ENCODE measurements at regions not wholly inside any gene's neighbourhood (a gene's known extent, or its start where the extent isn't known, plus 50 kb on each side); places are given as distances from the start of the nearest gene placed in this dataset.

DNA sequence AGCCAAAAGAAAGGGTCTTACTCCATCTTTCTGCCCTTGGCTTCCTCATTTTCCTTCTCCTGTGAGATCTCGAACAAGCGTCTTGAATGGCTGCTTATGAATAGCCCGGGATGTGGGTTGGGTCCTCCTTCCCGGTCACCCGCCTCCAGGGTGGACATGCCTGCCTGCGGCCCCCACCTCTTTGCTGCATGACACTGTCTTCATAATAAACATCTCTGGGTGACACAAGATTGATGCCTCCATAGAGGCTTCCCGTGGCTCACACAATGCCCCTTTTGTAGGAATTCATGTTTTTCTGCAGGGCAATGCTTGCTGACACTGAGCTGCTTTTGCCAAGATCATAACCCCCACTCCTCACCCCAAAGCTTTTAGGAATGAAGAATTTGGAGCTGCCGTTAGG is 125.9 kb downstream of the ZNF664 start:
- Mint-ChIP-seq H3K27me3 (peaks cover 25% of the 10 kb centered on the region), H3K36me3 (ENCODE audit: insufficient read depth) (no peaks in the 10 kb centered on the region), H3K9me3 (no peaks in the 10 kb centered on the region), H3K4me1 (no peaks in the 10 kb centered on the region), H3K4me3 (no peak overlapping the region), H3K27ac (ENCODE audit: low read depth) (no peak overlapping the region)
- DNase-seq (ENCODE audit: low spot score in 2 of 2) (no peak), ATAC-seq (replicated peaks; ENCODE audit: extremely low read depth, poor library complexity, severe bottlenecking) (no peak)

DNA sequence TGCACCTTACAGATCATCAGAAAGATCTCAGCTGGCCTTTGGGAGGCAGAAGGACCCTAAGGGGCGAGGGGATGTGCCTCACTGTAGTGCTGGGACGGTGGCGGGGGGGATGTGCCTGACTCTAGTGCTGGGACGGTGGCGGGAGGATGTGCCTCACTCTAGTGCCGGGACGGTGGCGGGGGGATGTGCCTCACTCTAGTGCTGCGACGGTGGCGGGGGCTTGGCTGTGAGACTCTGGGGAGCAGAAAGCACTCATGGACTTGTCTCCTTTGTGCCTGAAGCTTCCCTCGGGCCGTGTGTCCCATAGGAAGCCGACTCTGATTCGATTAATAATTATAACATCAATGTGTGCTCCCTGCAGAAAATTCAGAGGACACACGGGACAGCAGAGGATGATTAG is 126.6 kb downstream of the ZNF664 start:
- ATAC-seq (replicated peaks; ENCODE audit: extremely low read depth, poor library complexity, severe bottlenecking) (no peak), DNase-seq (ENCODE audit: low spot score in 2 of 2) (no peak)
- H3K9me3 Mint-ChIP-seq, result no peaks in the 10 kb centered on the region
- peaks cover 25% of the 10 kb centered on the region for H3K27me3 Mint-ChIP-seq
- no peaks in the 10 kb centered on the region for H3K36me3 Mint-ChIP-seq (ENCODE audit: insufficient read depth)
- H3K4me1 Mint-ChIP-seq, result no peaks in the 10 kb centered on the region
- H3K4me3 Mint-ChIP-seq, result no peak overlapping the region
- H3K27ac Mint-ChIP-seq (ENCODE audit: low read depth), result no peak overlapping the region

DNA sequence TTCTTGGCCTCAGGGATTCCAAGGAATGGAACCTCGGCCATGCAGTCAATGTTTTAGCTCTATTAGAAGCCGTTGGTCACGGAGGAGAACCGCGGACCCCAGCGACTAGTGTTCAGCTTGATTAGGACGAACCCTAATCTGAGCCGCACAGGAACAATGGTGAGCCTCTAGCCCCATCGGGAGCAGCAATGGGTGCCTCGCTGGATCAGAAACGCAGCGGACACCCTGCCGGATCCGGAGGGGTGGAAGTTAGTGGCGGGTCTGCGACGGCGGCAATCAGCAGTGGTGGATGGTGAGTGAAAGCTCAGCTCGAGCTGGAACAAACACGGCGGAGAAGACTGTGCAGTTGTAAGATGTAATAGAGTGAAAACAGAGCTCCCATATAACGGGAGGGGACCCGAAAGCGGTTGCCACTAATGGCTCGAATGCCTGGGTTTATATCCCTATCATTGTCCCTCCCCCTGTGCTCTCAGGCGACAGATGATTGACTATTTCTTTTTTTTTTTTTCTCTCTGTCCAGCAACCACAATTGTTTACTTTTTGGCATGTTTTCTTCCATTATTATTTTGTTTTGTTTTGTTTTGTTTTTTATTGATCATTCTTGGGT is 127.7 kb downstream of the ZNF664 start:
- ATAC-seq (replicated peaks; ENCODE audit: extremely low read depth, poor library complexity, severe bottlenecking), result no peak
- Mint-ChIP-seq H3K4me3 (no peak overlapping the region), H3K9me3 (no peaks in the 10 kb centered on the region), H3K36me3 (ENCODE audit: insufficient read depth) (no peaks in the 10 kb centered on the region), H3K27me3 (peaks cover 25% of the 10 kb centered on the region), H3K27ac (ENCODE audit: low read depth) (no peak overlapping the region), H3K4me1 (no peaks in the 10 kb centered on the region)
- no peak for DNase-seq (ENCODE audit: low spot score in 2 of 2)

GRCh38 chr12:124105546-124105945 is 132.5 kb downstream of the ZNF664 start:
- H3K27ac Mint-ChIP-seq (ENCODE audit: low read depth), result no peak overlapping the region
- ATAC-seq (replicated peaks; ENCODE audit: extremely low read depth, poor library complexity, severe bottlenecking), result no peak
- H3K4me1 Mint-ChIP-seq, result no peaks in the 10 kb centered on the region
- H3K4me3 Mint-ChIP-seq, result no peak overlapping the region
- H3K27me3 Mint-ChIP-seq, result peaks cover 8% of the 10 kb centered on the region
- H3K36me3 Mint-ChIP-seq (ENCODE audit: insufficient read depth), result no peaks in the 10 kb centered on the region
- H3K9me3 Mint-ChIP-seq, result no peaks in the 10 kb centered on the region
- DNase-seq (ENCODE audit: low spot score in 2 of 2), result no peak

DNA sequence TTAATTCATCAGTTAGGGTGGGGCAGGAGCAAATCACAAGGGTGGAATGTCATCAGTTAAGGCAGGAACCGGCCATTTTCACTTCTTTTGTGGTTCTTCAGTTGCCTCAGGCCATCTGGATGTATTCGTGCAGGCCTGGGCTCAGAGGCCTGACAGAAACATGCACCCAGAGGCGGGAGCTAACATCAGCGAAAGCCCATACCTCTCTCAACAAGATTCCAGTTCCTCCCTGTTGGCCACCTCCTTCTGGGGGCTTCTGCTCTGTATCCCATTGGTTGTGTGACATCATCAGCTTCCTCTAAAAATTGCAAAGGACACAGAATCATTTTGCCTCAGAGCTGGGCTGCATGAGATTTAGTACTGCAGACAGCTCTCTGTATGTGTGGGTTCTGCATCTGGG is 134.3 kb downstream of the ZNF664 start:
- peaks cover 9% of the 10 kb centered on the region for H3K27me3 Mint-ChIP-seq

DNA sequence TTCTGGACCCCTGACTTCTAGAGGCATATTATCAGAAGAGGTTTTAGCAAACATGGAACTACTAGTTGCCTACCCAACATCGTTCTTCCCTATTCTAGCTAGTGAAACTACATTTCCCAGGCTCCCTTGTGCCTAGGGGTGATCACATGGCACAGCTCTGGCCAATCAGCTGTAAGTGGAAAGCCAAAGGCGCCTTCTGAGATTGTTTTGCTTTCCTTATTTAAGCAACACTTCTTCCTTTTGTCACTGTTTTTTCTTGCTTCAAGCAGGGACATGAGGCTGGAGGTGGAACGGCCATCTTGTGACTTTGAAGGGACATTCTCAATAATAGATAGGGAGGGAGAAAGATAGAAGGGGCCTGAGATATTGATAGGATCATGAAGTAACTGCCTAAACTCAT is 136.7 kb downstream of the ZNF664 start:
- Mint-ChIP-seq H3K27me3 (peaks cover 11% of the 10 kb centered on the region), H3K27ac (ENCODE audit: low read depth) (no peak overlapping the region), H3K4me1 (no peaks in the 10 kb centered on the region), H3K4me3 (no peak overlapping the region), H3K9me3 (no peaks in the 10 kb centered on the region), H3K36me3 (ENCODE audit: insufficient read depth) (no peaks in the 10 kb centered on the region)
- DNase-seq (ENCODE audit: low spot score in 2 of 2), result no peak
- ATAC-seq (replicated peaks; ENCODE audit: extremely low read depth, poor library complexity, severe bottlenecking), result no peak

More for the DNA sequence above, 134.3 kb downstream of the ZNF664 start:
- DNase-seq (ENCODE audit: low spot score in 2 of 2) (no peak), ATAC-seq (replicated peaks; ENCODE audit: extremely low read depth, poor library complexity, severe bottlenecking) (no peak)
- Mint-ChIP-seq H3K27ac (ENCODE audit: low read depth) (no peak overlapping the region), H3K4me1 (no peaks in the 10 kb centered on the region), H3K9me3 (no peaks in the 10 kb centered on the region), H3K4me3 (no peak overlapping the region), H3K36me3 (ENCODE audit: insufficient read depth) (no peaks in the 10 kb centered on the region)

DNA sequence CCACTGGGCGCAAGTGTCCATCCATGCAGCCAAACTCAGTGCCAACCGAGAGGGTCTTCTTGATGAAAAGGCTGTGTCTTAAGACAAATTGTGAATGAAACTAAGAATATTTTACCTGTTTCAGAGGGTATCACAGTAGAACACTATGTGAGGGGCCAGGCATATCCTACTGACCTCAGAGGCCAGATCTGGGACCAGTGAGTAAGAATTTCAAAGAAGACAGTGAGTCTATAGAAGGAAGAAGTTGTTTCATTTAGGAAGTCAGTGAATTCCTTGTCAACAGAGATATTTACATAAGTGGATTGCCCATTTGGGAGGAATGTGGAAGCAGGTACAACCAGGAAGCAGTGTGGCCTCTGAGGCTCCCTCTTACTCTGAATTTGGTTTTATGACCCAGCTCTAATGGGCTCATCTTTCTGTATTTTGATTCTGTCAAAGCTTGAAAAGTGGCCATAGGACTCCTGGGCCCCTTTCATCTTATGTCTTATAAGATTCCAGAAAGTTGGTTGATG is 137.4 kb downstream of the ZNF664 start:
- Mint-ChIP-seq H3K27me3 (peaks cover 17% of the 10 kb centered on the region), H3K36me3 (ENCODE audit: insufficient read depth) (no peaks in the 10 kb centered on the region), H3K4me1 (no peaks in the 10 kb centered on the region), H3K9me3 (no peaks in the 10 kb centered on the region), H3K4me3 (no peak overlapping the region), H3K27ac (ENCODE audit: low read depth) (no peak overlapping the region)
- DNase-seq (ENCODE audit: low spot score in 2 of 2) (no peak), ATAC-seq (replicated peaks; ENCODE audit: extremely low read depth, poor library complexity, severe bottlenecking) (no peak)

DNA sequence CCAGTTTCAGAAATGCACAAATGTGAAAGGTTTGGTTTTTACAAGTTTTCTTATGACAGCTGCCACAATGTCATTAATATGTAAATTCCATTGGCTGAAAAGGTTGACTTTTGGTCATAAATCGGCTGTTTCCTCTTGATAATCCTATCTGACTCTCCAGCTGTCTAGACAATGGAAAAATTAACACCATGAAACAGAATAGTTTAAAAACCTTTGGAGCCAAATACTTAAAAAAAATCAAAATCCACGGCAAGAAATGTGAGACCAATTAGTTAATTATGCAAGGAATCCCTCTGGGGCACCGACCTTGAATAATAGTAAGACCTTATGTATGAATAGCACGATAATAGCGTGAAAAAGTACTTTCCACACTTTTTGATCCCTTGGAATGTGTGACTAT is 138.0 kb downstream of the ZNF664 start:
- Mint-ChIP-seq H3K9me3 (no peaks in the 10 kb centered on the region), H3K27me3 (peaks cover 23% of the 10 kb centered on the region), H3K4me3 (no peak overlapping the region), H3K36me3 (ENCODE audit: insufficient read depth) (no peaks in the 10 kb centered on the region), H3K4me1 (no peaks in the 10 kb centered on the region), H3K27ac (ENCODE audit: low read depth) (no peak overlapping the region)
- DNase-seq (ENCODE audit: low spot score in 2 of 2) (no peak), ATAC-seq (replicated peaks; ENCODE audit: extremely low read depth, poor library complexity, severe bottlenecking) (no peak)

DNA sequence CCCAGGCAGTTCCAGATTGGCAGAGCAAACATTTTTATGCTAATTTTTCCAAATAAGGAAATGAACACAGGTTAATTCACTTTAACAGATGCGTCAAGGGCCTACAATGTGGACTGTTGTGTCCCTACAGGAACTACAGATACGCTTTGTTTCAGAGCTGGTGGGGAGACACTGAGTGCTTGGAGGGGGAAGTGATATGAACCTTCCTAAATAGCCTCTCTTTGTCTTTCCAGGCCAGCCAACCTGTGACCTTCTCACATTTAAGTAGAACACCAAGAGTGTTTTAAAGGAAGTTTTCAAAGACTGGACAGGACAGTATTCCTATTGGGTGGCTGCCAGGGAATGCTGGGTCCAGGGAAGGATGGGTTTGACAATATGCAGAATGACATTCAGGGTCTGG is 141.3 kb downstream of the ZNF664 start:
- no peaks in the 10 kb centered on the region for H3K36me3 Mint-ChIP-seq (ENCODE audit: insufficient read depth)
- H3K9me3 Mint-ChIP-seq, result no peaks in the 10 kb centered on the region
- H3K27me3 Mint-ChIP-seq, result peaks cover 44% of the 10 kb centered on the region
- no peak overlapping the region for H3K27ac Mint-ChIP-seq (ENCODE audit: low read depth)
- no peaks in the 10 kb centered on the region for H3K4me1 Mint-ChIP-seq
- DNase-seq (ENCODE audit: low spot score in 2 of 2) (no peak), ATAC-seq (replicated peaks; ENCODE audit: extremely low read depth, poor library complexity, severe bottlenecking) (no peak)
- no peak overlapping the region for H3K4me3 Mint-ChIP-seq

DNA sequence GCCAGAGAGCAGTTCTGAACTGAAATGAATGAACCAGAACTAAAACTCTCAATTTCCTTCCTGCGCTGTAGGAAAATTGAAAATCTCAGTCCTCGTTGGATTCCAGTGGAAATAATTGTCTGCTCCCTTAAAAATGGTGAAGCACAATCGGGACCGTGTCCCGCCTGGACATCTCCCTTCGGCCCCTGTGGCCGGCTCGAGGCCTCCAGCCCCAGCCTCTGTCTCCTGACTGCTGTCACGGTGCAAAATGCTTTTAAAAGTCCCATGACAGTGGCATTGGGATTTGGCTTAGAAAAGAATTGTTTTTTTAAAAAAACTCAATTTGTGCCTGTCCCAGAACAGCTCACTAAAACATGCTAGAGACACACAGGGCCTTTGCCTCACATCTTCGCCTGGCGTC is 142.5 kb downstream of the ZNF664 start:
- Mint-ChIP-seq H3K4me1 (no peaks in the 10 kb centered on the region), H3K36me3 (ENCODE audit: insufficient read depth) (no peaks in the 10 kb centered on the region), H3K4me3 (no peak overlapping the region), H3K9me3 (no peaks in the 10 kb centered on the region), H3K27me3 (peaks cover 44% of the 10 kb centered on the region), H3K27ac (ENCODE audit: low read depth) (no peak overlapping the region)
- ATAC-seq (replicated peaks; ENCODE audit: extremely low read depth, poor library complexity, severe bottlenecking), result no peak
- no peak for DNase-seq (ENCODE audit: low spot score in 2 of 2)

- Mint-ChIP-seq H3K4me1 (no peaks in the 10 kb centered on the region), H3K9me3 (no peaks in the 10 kb centered on the region), H3K27me3 (peaks cover 48% of the 10 kb centered on the region), H3K27ac (ENCODE audit: low read depth) (no peak overlapping the region), H3K4me3 (no peak overlapping the region), H3K36me3 (ENCODE audit: insufficient read depth) (no peaks in the 10 kb centered on the region)
- ATAC-seq (replicated peaks; ENCODE audit: extremely low read depth, poor library complexity, severe bottlenecking) (no peak), DNase-seq (ENCODE audit: low spot score in 2 of 2) (no peak)
These were observed 143.1 kb downstream of the ZNF664 start for GRCh38 chr12:124115976-124116690.

- ATAC-seq (replicated peaks; ENCODE audit: extremely low read depth, poor library complexity, severe bottlenecking), result no peak
- no peak for DNase-seq (ENCODE audit: low spot score in 2 of 2)
- Mint-ChIP-seq H3K27ac (ENCODE audit: low read depth) (no peak overlapping the region), H3K27me3 (peaks cover 52% of the 10 kb centered on the region), H3K4me3 (no peak overlapping the region), H3K36me3 (ENCODE audit: insufficient read depth) (no peaks in the 10 kb centered on the region), H3K9me3 (no peaks in the 10 kb centered on the region), H3K4me1 (no peaks in the 10 kb centered on the region)
These were observed 147.7 kb downstream of the ZNF664 start for GRCh38 chr12:124120739-124121138.

- ATAC-seq (replicated peaks; ENCODE audit: extremely low read depth, poor library complexity, severe bottlenecking), result no peak
- Mint-ChIP-seq H3K27ac (ENCODE audit: low read depth) (no peak overlapping the region), H3K4me1 (no peaks in the 10 kb centered on the region), H3K27me3 (peaks cover 32% of the 10 kb centered on the region), H3K9me3 (no peaks in the 10 kb centered on the region), H3K4me3 (no peak overlapping the region), H3K36me3 (ENCODE audit: insufficient read depth) (no peaks in the 10 kb centered on the region)
- DNase-seq (ENCODE audit: low spot score in 2 of 2), result no peak
These were observed 149.7 kb downstream of the ZNF664 start for GRCh38 chr12:124122722-124123121.

All from central memory CD8-positive, alpha-beta T cell (primary cell).